ENCODE measurements at regions not wholly inside any gene's neighbourhood (a gene's known extent, or its start where the extent isn't known, plus 50 kb on each side); places are given as distances from the start of the nearest gene placed in this dataset.

- TF ChIP-seq EZH2 (IDR thresholded peaks at IDR 0.05; ENCODE audit: insufficient read depth, low read length), result no peak
- TF ChIP-seq, protein P1, sequence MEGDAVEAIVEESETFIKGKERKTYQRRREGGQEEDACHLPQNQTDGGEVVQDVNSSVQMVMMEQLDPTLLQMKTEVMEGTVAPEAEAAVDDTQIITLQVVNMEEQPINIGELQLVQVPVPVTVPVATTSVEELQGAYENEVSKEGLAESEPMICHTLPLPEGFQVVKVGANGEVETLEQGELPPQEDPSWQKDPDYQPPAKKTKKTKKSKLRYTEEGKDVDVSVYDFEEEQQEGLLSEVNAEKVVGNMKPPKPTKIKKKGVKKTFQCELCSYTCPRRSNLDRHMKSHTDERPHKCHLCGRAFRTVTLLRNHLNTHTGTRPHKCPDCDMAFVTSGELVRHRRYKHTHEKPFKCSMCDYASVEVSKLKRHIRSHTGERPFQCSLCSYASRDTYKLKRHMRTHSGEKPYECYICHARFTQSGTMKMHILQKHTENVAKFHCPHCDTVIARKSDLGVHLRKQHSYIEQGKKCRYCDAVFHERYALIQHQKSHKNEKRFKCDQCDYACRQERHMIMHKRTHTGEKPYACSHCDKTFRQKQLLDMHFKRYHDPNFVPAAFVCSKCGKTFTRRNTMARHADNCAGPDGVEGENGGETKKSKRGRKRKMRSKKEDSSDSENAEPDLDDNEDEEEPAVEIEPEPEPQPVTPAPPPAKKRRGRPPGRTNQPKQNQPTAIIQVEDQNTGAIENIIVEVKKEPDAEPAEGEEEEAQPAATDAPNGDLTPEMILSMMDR (IDR thresholded peaks at IDR 0.05; ENCODE audit: insufficient read depth, low read depth, low read length), result no peak
These were observed 53.8 kb upstream of the ATP1B1 start for GRCh38 chr1:169052727-169053126.

Measured in astrocyte (in vitro differentiated cells and primary cell).